Body of pancreas (tissue), 4 donors: ENCODE measurements at regions not wholly inside any gene's neighbourhood (a gene's known extent, or its start where the extent isn't known, plus 50 kb on each side); places are given as distances from the start of the nearest gene placed in this dataset.

ENCODE experiments used
- POLR2A ChIP-seq, 3 donors: fragments of 450-650 bp; IDR thresholded peaks; one replicate each; pipeline ENCODE4 v1.6.1; 2016; ENCODE audit warnings: antibody characterized with exemption in 3 of 3, mild to moderate bottlenecking in 2 of 3
- TF ChIP-seq, protein P1 (sequence below), 7 experiments: fragments of 450-650 bp in 4 of 7; fragments of 200-600 bp in 3 of 7; sonication (generic) in 3 of 7; IDR thresholded peaks; one replicate each; pipeline ENCODE4 v1.5.1; 2016 to 2019; ENCODE audit warnings: antibody characterized with exemption in 7 of 7

DNA sequence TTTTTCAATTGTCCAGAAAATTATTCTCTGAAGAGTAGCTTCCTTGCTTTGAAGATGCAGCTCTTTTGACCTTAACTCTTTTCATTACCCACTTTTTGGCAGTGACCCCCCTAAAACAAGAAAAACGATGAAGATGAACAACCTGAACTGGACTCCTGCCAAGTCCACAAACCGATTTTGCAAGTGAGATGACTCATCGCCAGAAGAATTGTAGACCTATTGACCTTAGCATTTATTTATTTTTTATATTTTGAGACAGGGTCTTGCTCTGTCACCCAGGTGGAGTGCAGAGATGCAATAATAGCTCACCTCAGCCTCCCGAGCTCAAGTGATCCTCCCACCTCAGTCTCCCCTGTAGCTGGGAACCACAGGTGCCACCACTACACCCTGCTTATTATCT, 859.2 kb downstream of the GATA3 start:
- TF ChIP-seq, protein P1, sequence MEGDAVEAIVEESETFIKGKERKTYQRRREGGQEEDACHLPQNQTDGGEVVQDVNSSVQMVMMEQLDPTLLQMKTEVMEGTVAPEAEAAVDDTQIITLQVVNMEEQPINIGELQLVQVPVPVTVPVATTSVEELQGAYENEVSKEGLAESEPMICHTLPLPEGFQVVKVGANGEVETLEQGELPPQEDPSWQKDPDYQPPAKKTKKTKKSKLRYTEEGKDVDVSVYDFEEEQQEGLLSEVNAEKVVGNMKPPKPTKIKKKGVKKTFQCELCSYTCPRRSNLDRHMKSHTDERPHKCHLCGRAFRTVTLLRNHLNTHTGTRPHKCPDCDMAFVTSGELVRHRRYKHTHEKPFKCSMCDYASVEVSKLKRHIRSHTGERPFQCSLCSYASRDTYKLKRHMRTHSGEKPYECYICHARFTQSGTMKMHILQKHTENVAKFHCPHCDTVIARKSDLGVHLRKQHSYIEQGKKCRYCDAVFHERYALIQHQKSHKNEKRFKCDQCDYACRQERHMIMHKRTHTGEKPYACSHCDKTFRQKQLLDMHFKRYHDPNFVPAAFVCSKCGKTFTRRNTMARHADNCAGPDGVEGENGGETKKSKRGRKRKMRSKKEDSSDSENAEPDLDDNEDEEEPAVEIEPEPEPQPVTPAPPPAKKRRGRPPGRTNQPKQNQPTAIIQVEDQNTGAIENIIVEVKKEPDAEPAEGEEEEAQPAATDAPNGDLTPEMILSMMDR (IDR thresholded peaks at IDR 0.05), result no peak
- no peak for TF ChIP-seq POLR2A (IDR thresholded peaks at IDR 0.05)
